ENCODE measurements at regions not wholly inside any gene's neighbourhood (a gene's known extent, or its start where the extent isn't known, plus 50 kb on each side); places are given as distances from the start of the nearest gene placed in this dataset.
A peak's percentile ranks its signal among the peaks of the same experiment; 100 is the strongest.
"Not testable (repeated sequence)": the region's sequence is repeated elsewhere in the genome, so short reads cannot be mapped to it uniquely, and the experiment has no call there.

DNA sequence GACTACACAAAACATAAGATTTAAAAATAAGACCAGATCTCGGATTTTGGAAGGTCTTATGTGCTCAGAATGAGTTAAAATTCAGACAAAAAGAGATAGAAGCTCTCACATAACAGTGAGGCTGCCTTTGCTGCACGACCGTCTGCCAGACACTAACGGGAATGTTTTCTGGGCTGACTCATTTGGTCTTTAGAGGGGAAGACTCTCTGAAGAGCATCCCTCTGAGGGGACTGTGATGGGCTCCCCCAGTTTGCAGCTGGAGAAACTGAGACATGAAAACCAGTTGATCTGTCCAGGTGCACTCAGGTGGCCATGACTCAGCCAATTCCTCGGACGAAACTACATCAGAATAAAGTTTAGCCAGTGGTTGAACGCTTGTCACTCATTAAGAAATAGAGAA is 153.9 kb downstream of the RNASET2 start:
- DNase-seq, result no peak

DNA sequence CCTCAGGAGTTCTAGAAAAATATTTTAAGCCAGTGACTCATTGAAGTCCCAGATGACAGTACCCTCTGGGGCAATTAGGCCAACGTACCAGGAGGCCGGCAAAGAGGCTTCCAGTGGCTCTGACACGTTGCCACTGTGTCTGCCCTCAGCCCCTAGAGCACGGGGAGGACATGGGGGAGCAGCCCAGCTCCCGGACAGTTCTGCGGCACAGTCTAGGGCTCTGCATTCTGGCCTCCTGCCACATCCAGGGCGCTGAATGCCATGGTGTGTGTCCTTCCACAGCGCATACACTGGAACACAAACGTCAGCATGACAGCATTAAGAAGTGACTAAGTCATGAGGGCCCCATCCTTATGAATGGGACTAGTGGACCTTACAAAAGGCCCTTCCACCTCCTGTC is 156.2 kb downstream of the RNASET2 start:
- no peak for DNase-seq

DNA sequence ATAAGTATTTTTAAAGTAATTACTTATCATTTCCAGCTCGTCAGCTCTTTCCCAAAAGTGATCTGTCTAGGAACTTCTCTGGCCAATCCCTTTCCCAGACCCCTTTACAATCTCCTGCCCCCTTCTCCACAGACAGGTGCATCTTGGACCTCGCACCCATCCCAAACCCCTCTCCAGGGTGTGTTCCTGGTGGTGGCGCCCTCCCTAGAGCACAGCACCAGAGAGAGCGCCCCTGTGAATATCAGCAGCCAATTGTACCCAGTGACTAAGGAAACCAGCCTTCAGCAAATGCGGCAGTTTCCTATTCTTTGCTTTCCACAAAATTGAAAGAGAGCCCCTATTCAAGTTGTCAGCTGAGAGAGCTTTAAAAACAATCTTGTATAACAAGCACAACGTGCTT is 157.7 kb downstream of the RNASET2 start:
- no peak for DNase-seq

GRCh38 chr6:166796610-166797009 is 159.7 kb downstream of the RNASET2 start:
- no peak for DNase-seq

GRCh38 chr6:166795879-166796278 is 160.5 kb downstream of the RNASET2 start:
- DNase-seq, result no peak

- not testable (repeated sequence) for DNase-seq
These were observed 163.8 kb upstream of the RPS6KA2 start for GRCh38 chr6:166790808-166791207.

DNA sequence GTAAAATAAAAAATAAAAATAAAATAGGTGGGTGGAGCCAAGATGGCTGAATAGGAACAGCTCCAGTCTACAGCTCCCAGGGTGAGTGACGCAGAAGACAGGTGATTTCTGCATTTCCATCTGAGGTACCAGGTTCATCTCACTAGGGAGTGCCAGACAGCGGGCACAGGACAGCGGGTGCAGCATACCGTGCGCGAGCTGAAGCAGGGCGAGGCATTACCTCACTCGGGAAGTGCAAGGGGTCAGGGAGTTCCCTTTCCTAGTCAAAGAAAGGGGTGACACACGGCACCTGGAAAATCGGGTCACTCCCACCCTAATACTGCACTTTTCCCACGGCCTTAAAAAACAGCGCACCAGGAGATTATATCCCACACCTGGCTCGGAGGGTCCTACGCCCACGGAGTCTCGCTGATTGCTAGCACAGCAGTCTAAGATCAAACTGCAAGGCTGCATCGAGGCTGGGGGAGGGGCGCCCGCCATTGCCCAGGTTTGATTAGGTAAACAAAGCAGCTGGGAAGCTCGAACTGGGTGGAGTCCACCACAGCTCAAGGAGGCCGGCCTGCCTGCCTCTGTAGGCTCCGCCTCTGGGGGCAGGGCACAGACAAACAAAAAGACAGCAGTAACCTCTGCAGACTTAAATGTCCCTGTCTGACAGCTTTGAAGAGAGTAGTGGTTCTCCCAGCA is 161.9 kb upstream of the RPS6KA2 start:
- DNase-seq, result not testable (repeated sequence)

GRCh38 chr6:166786704-166787293 is 159.7 kb upstream of the RPS6KA2 start:
- DNase-seq, result peak; percentile 63

DNA sequence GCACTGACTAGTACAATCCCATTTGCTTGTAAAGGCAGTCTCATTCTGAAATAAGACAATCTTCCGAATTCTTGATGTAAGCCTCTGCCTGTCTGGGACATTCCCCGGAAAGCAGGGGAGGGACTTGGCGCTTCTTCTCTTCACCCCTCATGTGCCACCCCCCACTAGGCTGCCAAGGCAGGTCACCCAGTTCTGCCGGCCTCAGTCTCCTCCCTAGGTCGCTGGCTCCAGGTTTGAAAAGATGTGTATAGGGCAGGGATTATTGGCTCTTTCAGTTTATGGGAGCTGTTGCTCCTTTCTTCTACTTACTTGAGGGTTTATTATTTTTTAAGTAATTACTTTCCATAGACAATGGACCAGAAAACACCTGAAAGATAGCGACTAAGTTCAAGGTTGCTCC is 158.1 kb upstream of the RPS6KA2 start:
- DNase-seq, result no peak

DNA sequence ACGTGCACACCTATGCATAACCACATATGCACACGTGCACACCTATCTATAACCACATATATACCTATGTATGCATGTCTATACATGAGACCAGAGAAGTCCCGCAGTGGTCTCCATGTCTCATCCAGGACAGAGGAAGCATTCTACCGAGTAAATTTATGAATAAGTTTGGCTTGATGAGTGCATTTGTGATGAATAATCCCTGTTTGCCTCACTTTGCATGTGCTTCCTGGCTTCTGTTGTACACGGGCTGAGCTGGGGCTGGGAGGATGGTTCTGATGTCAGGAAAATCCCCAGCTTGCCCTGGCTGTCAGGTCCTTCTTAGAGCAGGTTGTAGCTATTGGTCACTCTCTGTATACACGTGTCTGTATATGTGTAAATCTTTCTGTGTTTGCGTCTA is 157.6 kb upstream of the RPS6KA2 start:
- DNase-seq, result no peak

GRCh38 chr6:166782520-166782919 is 155.5 kb upstream of the RPS6KA2 start:
- no peak for DNase-seq

DNA sequence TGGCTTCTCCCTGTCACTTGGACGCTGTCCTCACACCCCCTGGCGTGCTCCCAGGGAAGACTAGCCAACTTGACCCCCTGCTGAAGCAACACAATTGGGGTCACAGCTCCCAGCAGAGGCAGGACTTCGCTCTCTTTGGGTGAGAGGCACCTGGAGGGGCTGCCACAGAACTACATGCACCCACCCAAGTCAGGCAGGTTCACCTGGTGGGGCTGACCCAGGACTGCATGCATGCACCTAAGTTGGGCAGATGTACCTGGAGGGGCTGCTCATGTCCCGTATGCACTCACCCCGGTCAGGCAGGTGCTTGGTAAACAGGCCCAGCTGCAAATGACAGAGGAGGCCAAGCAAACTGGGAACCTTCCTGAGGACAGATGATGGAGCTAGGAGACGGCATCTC is 154.3 kb upstream of the RPS6KA2 start:
- DNase-seq, result no peak

DNA sequence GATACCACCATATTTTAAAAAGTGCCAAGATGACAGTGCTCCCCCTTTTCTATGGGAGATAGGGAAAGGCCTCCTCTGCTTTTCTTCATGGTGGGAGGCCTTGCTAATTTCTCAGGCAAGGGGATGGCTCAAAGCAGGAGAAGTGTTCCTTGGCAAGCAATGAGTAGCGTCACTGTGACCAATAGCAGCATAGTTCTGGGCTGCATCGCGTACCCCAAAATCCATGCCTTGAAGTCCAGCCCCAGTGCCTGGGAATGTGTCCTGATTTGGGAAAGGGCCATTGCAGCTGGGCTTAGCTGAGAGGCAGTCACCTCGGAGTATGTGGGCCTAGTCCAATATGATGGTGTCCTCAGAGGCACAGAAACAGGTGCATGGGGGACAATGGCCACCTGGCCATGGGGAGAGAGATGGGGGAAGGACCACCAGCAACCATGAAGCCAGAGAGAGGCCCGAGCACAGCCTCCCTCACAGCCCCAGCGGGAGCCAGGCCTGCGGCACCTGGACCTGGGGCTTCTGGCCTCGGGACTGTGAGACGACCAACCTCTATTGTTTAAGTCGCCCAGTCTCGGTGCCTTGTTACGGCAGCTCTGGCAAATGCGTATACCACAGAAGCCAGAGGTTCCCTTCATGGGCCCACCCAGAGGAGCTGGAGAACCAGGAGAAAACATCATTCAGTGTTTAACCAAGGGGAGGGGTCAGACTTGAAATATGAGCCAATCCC is 153.1 kb upstream of the RPS6KA2 start:
- DNase-seq, result no peak

DNA sequence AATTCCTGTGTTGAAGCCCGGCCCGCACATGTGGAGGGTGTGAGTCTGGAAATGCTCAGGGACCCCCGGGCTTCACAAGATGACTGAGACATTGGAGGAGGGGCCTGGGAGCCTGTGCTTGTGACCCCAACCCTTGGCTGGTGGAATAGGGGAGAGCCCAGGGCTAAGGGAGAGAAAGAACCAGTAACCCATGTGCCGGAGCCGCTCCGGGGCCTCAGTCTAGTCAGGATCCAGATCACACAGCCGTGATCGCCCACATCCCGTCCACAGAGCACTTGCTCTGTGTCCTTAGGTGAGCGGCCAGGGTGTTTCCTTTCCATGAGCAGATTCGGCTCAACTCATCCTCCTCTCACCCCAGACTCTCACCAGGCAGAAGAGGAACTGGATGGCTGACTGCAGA is 152.3 kb upstream of the RPS6KA2 start:
- no peak for DNase-seq

DNA sequence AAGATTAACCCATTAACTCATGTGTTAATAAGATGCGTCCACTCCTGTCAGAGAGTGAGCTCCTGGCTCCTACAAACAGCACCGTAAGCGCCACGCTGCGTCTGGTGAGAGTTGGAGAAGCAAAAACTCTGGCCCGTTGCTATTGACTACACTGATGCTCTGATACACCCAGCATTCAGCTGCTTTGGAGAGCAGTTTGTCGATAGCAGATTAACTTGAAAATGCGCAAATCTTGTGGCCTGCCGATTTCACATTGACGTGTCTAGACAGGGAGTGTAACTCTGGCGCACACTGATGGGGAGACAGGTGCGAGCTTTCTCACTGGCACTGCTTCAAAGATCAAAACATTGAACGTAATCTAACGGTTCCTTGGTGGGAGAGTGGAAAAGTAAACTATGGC is 151.7 kb upstream of the RPS6KA2 start:
- no peak for DNase-seq

- DNase-seq, result no peak
These were observed 151.0 kb upstream of the RPS6KA2 start for GRCh38 chr6:166778046-166778445.

GRCh38 chr6:166777096-166777630 is 150.1 kb upstream of the RPS6KA2 start:
- DNase-seq, result no peak

DNA sequence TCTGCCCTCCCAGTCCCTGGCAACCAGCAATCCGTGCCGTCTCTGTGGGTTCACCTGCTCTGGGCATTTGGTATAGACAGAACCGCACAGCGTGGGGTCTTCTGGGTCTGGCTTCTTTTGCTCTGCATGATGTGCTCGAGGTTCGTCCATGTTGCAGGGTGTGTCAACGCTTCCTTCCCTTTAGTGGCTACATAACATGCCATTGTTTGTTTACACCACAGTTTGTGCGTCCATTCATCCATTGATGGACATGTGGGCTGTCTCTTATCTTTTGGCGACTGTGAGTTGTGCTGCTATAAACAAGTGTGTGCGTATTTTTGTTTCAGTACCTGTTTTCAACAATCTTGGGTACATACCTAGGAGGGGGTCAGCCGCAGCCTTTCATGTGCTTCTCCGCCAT is 149.5 kb upstream of the RPS6KA2 start:
- DNase-seq, result no peak

DNA sequence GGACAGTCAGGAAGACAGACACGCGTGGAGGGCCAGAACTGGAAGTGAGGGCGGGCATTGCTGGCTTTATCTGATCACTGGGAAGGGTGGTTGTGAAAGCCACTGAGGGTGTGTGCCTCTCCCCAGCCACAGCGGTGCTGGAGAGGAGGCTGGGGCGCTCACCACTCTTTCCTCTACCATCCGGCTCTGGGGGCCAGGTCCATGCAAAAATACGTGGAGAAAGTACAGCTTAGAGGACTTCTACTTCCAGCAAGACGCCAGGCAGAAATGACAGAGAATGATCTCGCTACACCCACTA is 148.8 kb upstream of the RPS6KA2 start:
- DNase-seq, result no peak

- peak; percentile 62 for DNase-seq
These were observed 148.3 kb upstream of the RPS6KA2 start for GRCh38 chr6:166775180-166775922.

GRCh38 chr6:166774770-166775169 is 147.7 kb upstream of the RPS6KA2 start:
- no peak for DNase-seq

GRCh38 chr6:166774292-166774691 is 147.2 kb upstream of the RPS6KA2 start:
- no peak for DNase-seq

DNA sequence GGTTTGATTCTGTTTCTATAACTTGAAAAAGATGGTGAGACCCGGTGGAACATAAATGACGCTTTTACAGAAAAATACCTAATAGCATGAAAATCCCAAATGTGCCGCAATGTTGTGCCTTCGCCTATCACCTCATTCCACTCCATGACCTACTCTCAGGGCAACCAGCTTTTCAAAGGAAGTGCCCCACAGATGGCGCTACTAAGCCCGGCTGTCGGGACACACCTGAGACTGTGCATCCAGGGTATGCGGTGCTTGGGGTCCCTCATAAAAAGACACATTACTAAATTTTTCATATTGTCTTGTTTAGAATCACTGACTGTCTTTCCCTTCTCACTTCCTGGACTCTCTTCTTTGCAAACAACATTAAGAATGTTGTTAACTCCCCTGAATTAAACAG is 145.5 kb upstream of the RPS6KA2 start:
- no peak for DNase-seq

- no peak for DNase-seq
These were observed 144.7 kb upstream of the RPS6KA2 start for GRCh38 chr6:166771701-166772100.

Measured in MV-4-11 (cell line).